Non-pigmented ciliary epithelial cell (primary cell): ENCODE measurements at regions not wholly inside any gene's neighbourhood (a gene's known extent, or its start where the extent isn't known, plus 50 kb on each side); places are given as distances from the start of the nearest gene placed in this dataset.
"Not testable (repeated sequence)": the region's sequence is repeated elsewhere in the genome, so short reads cannot be mapped to it uniquely, and the experiment has no call there.

ENCODE experiments used
- DNase-seq: peaks from one replicate; pipeline ENCODE4 v3.0.0-alpha.2; 2010; ENCODE audit warnings: low read depth

DNA sequence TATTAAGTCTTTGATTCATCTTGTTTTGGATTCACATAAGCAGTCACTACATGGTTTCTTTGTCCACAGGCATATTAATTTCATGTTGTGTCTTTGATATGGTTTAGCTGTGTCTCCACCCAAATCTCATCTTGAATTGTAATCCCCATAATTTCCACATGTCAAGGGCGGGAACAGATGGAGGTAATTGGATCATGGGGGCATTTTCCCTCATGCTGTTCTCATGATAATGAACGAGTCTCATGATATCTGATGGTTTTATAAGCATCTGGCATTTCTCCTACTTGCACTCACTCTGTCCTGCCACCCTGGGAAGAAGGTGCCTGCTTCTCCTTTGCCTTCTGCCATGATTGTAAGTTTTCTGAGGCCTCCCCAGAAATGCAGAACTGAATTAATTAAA, 1811.2 kb upstream of the PCDH10 start:
- no peak for DNase-seq

DNA sequence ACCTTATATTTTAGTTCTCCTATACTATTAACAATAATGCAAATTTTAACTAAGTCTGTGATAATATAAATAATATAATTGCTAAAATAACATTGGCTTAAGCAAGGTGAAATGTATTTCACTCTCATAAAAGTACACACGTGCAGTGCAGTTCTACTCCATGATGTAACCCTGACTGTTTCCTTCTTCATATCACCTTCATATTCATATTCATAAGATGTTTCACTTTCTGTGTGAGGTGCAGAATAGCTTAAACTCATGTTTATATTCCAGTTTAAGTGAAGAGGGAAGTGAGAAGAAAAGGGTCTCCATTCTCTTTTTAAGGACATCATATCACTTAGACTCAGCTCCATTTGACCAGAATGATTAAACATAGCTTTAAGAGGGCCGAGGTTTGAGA, 1810.0 kb upstream of the PCDH10 start:
- no peak for DNase-seq

DNA sequence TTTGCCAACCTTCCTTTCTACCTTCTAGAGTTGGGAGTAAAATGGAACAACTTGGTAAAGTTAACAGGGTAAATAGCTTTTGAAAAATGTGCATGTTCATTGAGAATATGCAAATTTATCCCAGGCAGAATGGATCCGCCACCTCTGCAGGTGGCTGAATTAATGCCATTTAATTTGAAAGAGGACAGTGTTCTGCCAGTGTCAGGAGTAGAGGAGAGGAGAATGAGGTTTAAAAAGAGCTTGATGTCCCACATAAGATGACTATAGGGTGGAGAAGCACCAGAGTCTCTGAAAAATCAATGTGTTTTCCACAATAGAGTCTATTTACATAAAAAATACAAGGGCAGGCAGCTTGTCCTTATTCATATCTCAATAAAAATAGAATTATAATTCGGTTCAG, 1804.3 kb upstream of the PCDH10 start:
- DNase-seq: no peak

DNA sequence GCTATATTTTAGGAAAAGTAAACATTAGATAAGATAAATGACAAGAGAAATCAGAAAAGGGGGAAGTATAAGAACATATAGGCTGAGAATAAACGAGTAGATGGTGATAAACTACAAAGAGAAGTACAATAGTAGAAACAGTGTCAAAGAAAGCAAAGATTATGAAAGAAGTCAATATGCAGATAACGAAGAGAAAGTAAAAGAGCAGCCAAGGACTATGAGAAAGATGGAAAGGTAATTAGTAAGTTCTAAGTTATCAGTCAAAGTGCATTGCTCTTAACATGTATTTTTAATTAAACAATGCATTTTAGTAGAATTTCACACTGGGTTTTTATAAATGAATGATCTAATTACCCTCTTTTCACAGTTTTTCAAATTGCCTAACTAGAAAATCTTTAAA, 1801.3 kb upstream of the PCDH10 start:
- DNase-seq: no peak

DNA sequence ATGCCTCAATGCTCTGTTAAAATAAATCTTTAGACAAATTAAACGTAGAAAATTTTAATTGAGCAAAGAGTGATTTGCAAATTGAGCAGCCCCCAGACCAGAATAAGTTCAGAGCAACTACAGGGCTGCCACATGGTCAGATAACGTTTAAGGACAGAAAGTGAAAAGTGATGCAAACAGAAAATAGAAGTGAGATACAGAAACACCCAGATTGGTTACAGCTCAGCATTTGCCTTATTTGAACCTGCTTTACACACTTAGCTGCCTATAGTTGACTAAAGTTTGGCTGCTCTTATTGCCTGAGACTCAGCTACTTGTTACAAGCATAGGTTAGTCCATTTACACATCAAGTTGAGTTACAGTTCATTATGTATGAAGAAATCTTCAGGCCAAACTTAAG, 1800.8 kb upstream of the PCDH10 start:
- no peak for DNase-seq

DNA sequence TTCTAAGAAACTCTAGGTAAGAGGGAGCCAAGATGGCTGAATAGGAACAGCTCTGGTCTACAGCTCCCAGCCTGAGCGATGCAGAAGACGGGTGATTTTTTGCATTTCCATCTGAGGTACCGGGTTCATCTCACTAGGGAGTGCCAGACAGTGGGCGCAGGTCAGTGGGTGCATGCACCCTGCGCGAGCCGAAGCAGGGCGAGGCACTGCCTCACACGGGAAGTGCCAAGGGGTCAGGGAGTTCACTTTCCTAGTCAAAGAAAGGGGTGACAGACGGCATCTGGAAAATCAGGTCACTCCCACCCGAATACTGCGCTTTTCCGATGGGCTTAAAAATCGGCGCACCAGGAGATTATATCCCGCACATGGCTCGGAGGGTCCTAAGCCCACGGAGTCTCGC, 1796.7 kb upstream of the PCDH10 start:
- not testable (repeated sequence) for DNase-seq

DNA sequence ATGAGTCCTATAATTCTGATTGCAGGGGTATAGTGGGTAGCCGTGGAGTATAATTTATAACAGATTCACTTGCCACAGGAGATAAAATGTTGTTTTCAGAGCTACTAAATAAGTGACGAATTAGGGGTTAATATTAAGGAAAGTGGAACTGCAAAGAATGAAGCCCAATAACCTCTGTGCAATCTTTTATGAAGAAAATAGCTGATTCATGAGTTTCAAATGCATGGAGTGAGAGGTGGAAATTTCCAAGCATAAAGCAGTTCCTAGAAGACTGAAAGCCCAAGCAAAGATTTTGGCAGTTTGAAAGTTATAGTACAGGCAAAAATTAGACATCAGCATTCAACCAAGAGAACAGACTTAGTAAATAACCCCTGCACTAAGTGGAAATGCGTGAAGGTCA, 1782.4 kb upstream of the PCDH10 start:
- DNase-seq: no peak

DNA sequence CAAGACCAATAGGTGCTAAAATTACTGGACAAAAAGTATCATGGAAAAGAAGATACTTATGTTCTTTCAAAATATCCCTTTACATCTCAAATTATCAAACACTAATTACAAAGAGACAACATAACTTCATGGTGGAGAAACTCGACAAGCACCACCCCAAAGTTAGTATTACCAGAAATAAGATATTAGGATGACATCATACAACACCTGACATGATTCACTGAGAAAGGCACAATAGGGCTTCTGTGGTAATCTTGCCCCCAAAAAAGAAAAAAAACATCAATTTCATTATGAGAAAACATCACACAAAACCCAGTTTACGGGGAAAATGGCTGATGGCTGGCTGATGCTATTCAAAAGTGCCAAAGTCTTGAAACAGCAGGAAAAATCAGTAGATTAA, 1781.7 kb upstream of the PCDH10 start:
- DNase-seq: no peak

DNA sequence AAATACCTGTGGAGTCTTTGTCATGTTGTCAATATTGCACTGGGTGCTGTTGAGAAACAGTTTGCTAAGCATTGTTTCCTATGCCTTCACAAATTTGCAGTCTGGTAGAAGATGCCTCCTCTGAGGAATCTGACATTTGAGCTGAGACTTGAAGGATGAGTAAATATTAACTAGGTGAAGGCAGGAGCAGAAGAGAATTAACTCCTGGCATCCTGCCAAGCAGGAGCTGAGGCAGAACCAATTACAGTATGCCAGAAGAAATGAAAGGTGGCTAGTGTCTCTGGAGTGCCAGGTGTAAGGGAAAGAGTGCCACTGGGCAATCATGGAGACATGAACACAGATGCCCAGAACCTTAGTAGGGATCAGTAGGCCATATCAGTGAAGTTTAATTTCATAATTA, 1778.2 kb upstream of the PCDH10 start:
- DNase-seq: no peak

DNA sequence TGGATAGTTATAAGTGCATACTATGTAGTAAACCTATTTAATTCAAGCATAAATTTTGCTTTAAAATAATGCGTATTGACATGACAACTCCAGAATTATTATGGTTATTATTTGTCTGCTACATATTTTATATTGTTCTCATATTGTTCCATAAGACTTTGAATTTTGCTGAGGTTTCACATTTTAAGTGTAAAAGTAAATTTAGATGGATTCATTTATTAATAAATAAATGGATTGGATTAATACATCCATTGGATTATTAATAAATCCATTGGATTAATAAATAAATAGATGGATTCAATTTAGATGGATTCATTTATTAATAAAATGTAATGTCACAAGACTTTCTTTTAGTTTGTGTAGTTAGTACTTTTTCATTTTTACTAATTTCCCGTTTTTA, 1768.0 kb upstream of the PCDH10 start:
- no peak for DNase-seq

DNA sequence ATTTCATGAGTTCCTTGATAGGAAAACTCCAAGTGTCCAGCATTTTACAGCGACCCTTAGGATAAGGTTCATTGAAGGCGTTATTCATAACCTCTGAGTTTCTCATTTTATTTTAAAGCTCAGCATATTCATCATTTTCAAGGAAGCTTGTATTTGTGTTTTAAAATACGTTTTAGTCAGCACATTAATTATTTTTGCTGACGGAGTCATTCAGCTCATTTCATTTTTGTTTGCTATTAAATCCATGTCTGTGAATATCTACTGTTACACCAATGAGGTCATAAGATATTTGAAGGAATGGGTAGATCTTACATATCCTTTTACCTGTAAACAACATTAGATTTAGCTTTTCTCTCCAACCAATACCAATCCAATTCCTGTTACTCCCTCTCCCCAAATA, 1766.3 kb upstream of the PCDH10 start:
- no peak for DNase-seq

DNA sequence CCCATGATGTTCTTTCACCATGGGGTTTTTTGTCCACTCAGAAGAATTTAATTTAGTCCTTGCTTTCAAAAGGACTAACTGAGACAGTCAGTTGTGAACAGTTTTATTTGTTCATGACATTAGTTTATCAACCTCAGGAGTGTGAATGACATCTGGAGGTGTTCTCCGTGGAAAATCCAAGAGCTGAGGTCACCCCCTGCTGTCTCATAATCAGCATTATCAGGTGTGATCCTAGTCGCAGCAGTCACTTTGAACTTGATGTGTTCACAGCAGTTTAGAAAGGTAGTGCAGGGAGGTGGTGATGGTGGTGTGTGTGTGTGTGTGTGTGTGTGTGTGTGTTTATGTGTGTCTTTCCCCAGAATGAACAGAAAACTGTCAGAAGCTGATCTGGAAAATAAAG, 1760.8 kb upstream of the PCDH10 start:
- no peak for DNase-seq

DNA sequence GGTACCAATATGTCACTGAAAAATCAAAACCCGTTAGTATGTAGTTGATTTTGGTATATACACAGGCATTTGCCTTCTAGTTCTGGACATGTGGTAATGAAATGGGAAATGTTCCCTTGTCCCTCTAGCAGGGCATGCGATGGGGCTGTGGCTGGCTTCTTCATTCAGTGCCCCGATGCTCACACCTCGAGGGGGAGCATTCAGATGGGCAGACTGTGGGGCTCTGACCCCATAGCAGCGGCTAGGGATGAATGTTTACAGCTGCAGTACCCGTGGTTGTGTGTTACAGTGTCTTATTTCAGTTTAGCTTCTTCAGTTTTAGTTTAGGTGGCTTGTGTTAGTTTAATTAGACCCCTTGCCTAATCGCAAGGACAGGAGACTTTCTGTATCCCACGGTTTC, 1741.0 kb upstream of the PCDH10 start:
- no peak for DNase-seq

DNA sequence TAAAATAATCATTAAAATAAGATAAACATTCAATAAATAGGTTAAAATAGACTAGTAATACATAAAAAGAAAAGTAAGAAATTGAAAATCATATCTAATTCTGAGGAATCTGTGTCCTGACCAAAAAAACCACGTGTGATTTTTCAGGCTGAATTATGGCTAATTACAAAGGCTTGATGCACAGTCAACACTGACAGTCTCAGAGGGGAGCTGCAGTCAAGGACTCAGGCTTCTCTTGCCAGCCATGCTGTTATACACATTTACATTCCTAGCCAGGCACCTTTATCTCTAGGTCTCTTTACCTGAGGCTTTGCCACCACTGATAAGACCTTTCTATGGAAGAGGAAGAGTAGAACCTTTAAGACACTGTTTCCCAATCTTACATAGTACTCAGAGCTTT, 1737.7 kb upstream of the PCDH10 start:
- no peak for DNase-seq

DNA sequence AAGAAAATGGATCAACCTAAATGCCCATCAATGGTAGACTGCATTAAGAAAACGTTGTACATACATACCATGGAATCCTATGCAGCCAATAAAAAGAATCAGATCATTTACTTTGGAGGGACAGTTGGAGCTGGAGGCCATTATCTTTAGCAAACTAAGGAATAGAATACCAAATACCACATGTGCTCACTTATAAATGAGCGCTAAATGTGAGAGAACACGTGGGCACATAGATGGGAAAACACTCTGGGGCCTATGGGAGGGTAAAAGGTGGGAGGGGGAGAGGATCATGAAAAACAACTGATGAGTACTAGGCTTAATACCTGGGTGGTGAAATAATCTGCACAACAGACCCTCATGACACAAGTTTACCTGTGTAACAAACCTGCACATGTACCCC, 1729.9 kb upstream of the PCDH10 start:
- DNase-seq: no peak

DNA sequence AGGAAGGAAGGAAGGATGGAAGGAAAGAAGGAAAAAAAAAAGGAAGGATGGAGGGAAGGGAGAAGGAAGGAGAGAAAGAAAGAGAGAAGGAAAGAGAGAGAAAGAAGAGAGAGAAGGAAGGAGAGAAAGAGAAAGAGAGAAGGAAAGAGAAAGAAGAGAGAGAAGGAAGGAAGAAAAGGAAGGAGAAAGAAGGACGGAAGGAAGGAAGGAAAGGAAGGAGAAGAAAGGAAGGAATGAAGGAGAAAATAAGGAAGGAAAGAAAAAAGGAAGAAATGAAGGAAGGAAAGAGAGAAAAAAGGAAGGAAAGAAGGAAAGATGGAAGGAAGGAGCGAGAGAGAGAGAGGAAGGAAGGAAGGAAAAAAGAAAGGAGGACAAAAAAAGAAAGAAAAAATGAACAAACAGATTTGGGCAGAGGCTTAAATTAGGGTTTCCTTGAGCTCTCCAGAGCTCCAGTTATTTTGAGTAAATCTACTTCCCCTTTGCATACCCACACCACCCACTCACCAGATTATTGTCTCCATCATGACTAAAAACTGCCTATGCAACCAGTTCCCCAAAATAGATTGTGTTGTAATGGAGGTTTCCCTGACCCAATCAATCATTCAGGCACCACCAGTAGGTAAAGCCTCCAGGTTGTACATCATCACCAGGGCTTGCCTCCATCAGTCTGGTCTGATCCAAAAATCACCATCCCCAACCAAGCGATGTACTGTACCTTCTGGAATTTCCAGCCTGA, 1722.9 kb upstream of the PCDH10 start:
- no peak for DNase-seq

DNA sequence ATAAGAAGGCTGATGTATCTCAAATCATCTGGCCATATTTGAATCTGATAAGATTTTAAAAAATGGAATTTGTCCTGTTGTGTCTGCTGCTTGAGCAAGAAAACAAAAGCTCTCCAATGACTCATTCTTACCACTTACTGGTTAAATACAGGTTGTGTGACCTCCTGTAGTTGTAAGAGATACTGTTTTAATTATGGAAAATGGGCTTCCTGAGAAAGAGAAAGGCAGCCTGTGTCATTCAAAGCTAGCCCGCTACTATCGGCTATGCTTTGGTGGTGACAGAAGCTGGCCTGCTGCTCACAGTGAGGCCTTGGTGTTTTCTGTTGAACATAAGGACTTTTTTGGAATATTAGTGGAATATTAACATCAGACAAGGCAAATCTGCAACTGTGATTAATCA, 1722.1 kb upstream of the PCDH10 start:
- no peak for DNase-seq

DNA sequence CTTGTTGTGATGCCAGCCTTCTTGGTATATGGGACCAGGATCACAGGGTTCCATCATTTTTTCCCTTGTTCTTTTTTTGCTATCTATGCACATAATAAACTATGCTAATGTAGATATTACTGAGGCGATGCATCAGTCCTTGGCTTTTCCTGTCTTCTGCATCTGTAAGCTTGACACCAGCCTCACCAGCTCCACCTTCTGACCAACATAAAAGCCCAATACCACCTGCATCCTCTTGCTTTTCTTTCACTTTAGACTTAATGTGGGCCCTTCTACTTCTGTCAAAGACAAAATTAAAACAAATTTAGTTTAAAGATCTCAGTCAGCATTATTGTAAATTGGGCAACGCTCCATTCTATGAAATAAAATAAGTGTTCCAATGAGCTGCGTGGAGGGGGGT, 1718.8 kb upstream of the PCDH10 start:
- DNase-seq: no peak

DNA sequence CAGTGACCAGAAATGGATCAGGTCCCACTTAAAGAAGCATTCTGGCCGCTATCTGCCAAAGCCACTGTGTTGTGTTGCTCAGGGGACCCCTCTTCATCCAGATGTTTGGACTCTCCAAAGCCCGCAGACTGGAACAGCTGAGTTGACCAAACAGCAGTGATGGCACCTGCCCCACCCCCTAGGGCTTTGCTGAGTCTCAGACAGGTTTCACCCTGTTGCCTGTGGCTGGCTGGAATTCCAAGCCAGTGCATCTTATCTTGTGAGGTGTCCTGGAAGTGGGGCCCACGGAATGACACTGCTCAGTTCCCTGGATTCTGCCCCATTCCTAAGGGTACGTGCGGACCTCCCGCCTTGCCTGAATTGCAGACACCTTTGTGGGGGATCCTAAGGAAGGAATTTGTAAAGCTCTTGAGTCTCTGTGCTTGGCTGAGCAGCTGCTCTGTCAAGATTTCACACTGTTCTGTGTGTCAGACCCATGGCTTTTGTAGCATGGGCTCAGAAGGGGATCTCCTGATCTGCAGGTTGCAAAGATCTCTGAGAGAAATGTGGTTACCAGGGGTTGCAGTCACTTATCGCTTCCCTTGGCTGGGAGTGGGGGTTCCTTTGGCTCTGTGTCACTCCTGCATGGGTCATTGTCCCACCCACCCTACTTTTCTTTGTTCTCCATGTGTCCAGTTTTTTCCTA, 1707.9 kb upstream of the PCDH10 start:
- DNase-seq: no peak

DNA sequence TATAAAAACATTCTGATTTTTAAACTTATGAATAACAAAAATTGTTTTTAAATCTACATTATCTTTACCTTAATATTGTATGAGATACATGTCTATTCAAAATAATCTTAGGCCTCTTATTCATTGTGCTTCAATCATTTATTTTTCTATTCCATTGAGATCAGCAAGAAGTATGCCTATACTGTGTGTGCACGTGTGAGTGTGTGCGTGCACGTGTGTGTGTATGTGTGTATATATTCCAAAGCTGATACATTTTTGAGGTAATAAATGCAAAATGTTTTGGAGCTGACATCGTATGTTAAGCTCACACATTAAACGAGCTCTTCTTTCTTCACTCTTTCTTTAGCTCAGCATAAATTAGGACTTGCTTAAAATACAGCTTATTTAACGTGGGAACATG, 1701.2 kb upstream of the PCDH10 start:
- DNase-seq: no peak

DNA sequence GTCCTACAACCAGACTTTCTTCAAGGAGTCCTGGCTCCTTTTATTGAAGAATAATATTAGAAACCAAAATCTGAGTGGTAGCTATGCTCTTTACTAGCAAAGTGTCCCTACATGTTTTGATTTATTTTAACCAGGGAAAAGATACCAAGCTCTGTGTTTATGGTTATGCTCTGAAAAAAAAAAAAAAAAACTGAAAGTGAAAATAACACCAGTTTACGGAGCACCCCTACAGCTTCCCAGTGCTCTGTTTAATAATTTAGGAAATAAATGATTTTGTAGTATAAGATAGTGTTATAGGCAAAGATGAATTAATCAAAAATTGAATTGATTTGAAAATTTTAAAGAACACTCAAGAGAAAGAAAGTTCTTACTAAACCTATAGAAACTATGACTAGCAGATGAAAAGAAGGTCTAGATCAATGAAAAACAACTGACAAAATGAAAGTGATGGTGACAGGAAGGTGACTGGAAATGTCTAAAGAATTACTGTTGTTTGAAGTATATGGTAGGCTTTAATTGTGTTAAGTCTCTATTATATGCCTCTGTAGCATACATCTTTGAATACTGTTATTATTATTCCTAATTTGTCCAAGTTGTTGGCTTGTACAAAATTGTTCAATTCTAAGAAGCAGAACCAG, 1698.4 kb upstream of the PCDH10 start:
- no peak for DNase-seq

DNA sequence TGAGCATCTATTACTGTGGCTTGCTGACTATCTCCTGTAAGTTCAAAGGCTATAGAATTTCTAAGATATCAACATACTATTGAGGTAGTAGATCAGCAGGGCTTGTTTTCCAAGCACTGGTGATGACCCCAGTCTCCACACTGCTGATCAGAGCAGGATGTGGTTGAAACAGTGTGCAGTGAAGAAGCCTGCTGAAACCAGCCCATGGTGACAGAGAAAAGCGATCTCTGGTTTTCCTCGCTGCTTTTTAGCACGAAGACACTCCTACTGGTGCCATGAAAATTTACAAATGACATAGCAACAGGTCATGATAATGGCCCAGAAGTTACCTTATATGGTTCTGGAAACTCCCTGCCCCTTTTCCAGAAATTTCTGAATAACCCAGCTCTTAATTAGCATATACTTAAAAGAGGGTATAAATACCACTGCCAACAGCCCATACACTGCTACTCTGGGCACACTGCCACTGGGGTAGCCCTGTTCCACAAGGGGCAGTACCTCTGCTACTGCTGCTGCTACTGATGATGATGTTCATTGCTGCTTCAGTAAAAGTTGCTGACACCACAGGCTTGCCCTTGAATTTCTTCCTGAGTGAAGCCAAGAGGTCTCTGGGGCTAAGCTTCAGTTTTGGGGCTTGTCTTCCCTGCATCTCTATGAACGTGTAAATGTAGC, 1689.5 kb upstream of the PCDH10 start:
- no peak for DNase-seq

DNA sequence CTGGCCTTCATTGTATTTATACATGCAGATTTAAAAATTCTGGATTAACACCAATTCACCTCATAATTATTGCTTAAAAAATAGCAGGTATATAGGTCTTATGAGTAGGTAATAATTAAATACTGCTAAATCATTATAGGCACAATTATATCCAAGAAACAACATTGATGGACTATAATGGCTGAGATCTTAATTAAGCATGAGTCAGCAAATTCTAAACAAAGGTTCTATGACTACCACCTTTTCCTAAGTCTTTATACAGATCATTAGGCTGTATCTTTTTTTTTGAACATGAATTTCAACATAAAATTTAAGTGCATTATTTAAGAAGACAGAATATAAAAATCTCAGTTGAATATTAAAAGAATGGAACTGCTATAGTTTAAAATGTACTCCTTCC, 1678.7 kb upstream of the PCDH10 start:
- DNase-seq: no peak
